Right lobe of liver (tissue), 6 donors: ENCODE measurements at regions not wholly inside any gene's neighbourhood (a gene's known extent, or its start where the extent isn't known, plus 50 kb on each side); places are given as distances from the start of the nearest gene placed in this dataset.

Source experiments
- ATAC-seq, 4 donors: fragments of 200-7000 bp; cut with Tn5 transposase; one replicate each; pipeline ENCODE4 v1.9.1; 2020; ENCODE audit warnings: mild to moderate bottlenecking in 4 of 4, moderate library complexity in 4 of 4
- DNase-seq, 3 donors: peaks; one replicate each; pipeline ENCODE4 v3.0.0-alpha.2; 2020
- H3K27ac ChIP-seq, 3 donors: fragments of 200-600 bp; one replicate each; pipeline ENCODE4 v1.8.0; 2022
- H3K27me3 ChIP-seq, 2 donors: fragments of 200-600 bp; one replicate each; pipeline ENCODE4 v1.8.0; 2022
- H3K36me3 ChIP-seq, 4 donors: fragments of 200-600 bp; sonication (generic) in 1 of 4; one replicate each; pipeline versions ENCODE4 v1.5.1 to v1.8.0; 2017 to 2022; ENCODE audit warnings: control low read depth in 1 of 4
- H3K4me1 ChIP-seq, 4 donors: fragments of 200-600 bp; sonication (generic) in 1 of 4; one replicate each; pipeline versions ENCODE4 v1.5.1 to v1.8.0; 2017 to 2022; ENCODE audit warnings: control low read depth in 1 of 4
- H3K4me3 ChIP-seq, 3 donors: fragments of 200-600 bp; one replicate each; pipeline ENCODE4 v1.8.0; 2022
- H3K9me3 ChIP-seq, 4 donors: fragments of 200-600 bp; sonication (generic) in 1 of 4; one replicate each; pipeline versions ENCODE4 v1.5.1 to v1.8.0; 2017 to 2022; ENCODE audit warnings: control low read depth in 1 of 4
- POLR2A ChIP-seq: fragments of 450-650 bp; IDR thresholded peaks from one replicate; pipeline ENCODE4 v1.6.1; 2017; ENCODE audit warnings: antibody characterized with exemption, mild to moderate bottlenecking
- WGBS: methylation state at CpG from one replicate; pipeline ENCODE4 v1.1.6; 2018; ENCODE audit warnings: low coverage, low lambda C conversion rate; ENCODE audit not compliant: insufficient coverage; ENCODE audit errors: missing lambda C conversion rate; 5-methylcytosine and 5-hydroxymethylcytosine counted together
- intact Hi-C, 2 donors: fragments of 100-400 bp; cut with DNase I; formaldehyde crosslinking; loops; one replicate each; pipeline versions ENCODE4 v1.11.2 to v1.14.1; 2022
- TF ChIP-seq, protein P1 (sequence below), 4 donors: fragments of 200-600 bp in 3 of 4; fragments of 450-650 bp in 1 of 4; IDR thresholded peaks; one replicate each; pipeline versions ENCODE4 v1.5.1 to v1.8.0; 2016 to 2022; ENCODE audit warnings: antibody characterized with exemption in 4 of 4, mild to moderate bottlenecking in 2 of 4
- donor health status: DM: no; HTN: yes; CAD: no.
- donor health status: DM: no; HTN: no; CAD: no.
- donor health status: DM: no; HTN: no; CAD: no.
- donor health status: DM: no; HTN: yes; CAD: no.
- donor health status: DM: no; HTN: yes; CAD: no.

- H3K27ac ChIP-seq = no peak overlapping the region
- DNase-seq (no peak), ATAC-seq (no peak)
- H3K4me3 ChIP-seq = no peak overlapping the region
- H3K4me1 ChIP-seq = no peaks in the 10 kb centered on the region
- TF ChIP-seq, protein P1, sequence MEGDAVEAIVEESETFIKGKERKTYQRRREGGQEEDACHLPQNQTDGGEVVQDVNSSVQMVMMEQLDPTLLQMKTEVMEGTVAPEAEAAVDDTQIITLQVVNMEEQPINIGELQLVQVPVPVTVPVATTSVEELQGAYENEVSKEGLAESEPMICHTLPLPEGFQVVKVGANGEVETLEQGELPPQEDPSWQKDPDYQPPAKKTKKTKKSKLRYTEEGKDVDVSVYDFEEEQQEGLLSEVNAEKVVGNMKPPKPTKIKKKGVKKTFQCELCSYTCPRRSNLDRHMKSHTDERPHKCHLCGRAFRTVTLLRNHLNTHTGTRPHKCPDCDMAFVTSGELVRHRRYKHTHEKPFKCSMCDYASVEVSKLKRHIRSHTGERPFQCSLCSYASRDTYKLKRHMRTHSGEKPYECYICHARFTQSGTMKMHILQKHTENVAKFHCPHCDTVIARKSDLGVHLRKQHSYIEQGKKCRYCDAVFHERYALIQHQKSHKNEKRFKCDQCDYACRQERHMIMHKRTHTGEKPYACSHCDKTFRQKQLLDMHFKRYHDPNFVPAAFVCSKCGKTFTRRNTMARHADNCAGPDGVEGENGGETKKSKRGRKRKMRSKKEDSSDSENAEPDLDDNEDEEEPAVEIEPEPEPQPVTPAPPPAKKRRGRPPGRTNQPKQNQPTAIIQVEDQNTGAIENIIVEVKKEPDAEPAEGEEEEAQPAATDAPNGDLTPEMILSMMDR (IDR thresholded peaks at IDR 0.05) = no peak
- no peak for TF ChIP-seq POLR2A
- H3K27me3 ChIP-seq = no peaks in the 10 kb centered on the region
- H3K9me3 ChIP-seq = no peaks in the 10 kb centered on the region
- intact Hi-C loops = no loop called here
- H3K36me3 ChIP-seq = no peaks in the 10 kb centered on the region
Measured at GRCh38 chr13:58160980-58161379, 529.4 kb downstream of the PCDH17 start.

DNA sequence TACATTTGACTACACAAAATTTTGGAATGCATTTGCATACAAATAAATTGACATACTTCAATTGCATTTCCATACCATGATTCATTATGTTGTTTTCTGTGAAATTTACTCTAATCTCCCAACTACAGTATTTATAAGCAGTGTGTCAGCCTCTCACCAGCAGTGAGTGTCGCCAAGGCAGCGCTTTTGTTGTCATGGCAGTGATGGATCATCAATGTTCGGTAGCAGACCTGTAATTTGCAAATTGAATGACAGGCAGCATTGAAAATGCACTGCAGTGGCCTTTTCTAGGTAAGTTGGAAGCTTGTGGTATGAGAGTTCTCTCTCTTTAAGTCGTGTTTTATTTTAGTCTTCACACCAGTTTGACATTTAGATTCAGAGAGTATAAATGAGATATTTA lies 534.1 kb downstream of the PCDH17 start:
- no peak for ATAC-seq
- no peaks in the 10 kb centered on the region for H3K36me3 ChIP-seq
- no peaks in the 10 kb centered on the region for H3K4me1 ChIP-seq
- no peak overlapping the region for H3K27ac ChIP-seq
- 54% methylated on average over 4 of the region's 4 CpGs for WGBS
- intact Hi-C loops = no loop called here
- H3K4me3 ChIP-seq = no peak overlapping the region
- TF ChIP-seq, protein P1 (IDR thresholded peaks at IDR 0.05) = no peak
- no peak for TF ChIP-seq POLR2A
- DNase-seq = no peak
- H3K9me3 ChIP-seq = no peaks in the 10 kb centered on the region
- no peaks in the 10 kb centered on the region for H3K27me3 ChIP-seq

DNA sequence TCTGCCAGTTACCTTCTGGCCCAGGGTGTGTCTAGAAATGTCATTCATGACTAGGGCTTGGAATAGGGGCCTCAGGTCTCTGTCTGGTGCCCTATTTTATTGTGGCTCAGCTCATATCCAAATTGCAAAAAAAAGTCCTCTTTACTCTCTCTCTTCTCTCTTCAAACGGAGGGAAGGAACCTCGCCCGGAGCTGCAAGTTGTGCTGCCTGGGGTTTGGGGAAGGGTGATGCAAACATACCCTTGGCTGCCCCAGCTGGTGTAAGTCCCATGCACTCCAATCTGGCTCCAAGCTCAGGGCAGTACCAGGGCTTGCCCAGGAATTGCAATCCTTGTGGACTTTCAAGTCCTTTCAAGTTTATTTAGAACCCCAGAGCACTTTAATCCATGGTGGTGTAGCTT lies 549.6 kb downstream of the PCDH17 start:
- DNase-seq (no peak), ATAC-seq (no peak)
- Histone ChIP-seq H3K27ac (no peak overlapping the region), H3K4me1 (no peaks in the 10 kb centered on the region), H3K9me3 (no peaks in the 10 kb centered on the region), H3K36me3 (no peaks in the 10 kb centered on the region), H3K27me3 (no peaks in the 10 kb centered on the region), H3K4me3 (no peak overlapping the region)
- intact Hi-C loops = no loop called here
- 81% methylated on average over 3 of the region's 3 CpGs for WGBS
- TF ChIP-seq, protein P1 (IDR thresholded peaks at IDR 0.05) = no peak
- TF ChIP-seq POLR2A = no peak

GRCh38 chr13:58187881-58188280 lies 556.3 kb downstream of the PCDH17 start:
- WGBS = 33% methylated on average over 4 of the region's 4 CpGs
- H3K9me3 ChIP-seq = no peaks in the 10 kb centered on the region
- DNase-seq (no peak), ATAC-seq (no peak)
- no peaks in the 10 kb centered on the region for H3K4me1 ChIP-seq
- no peak overlapping the region for H3K4me3 ChIP-seq
- H3K27ac ChIP-seq = no peak overlapping the region
- no peaks in the 10 kb centered on the region for H3K36me3 ChIP-seq
- TF ChIP-seq POLR2A = no peak
- TF ChIP-seq, protein P1 (IDR thresholded peaks at IDR 0.05) = no peak
- H3K27me3 ChIP-seq = no peaks in the 10 kb centered on the region
- intact Hi-C loops = no loop called here

DNA sequence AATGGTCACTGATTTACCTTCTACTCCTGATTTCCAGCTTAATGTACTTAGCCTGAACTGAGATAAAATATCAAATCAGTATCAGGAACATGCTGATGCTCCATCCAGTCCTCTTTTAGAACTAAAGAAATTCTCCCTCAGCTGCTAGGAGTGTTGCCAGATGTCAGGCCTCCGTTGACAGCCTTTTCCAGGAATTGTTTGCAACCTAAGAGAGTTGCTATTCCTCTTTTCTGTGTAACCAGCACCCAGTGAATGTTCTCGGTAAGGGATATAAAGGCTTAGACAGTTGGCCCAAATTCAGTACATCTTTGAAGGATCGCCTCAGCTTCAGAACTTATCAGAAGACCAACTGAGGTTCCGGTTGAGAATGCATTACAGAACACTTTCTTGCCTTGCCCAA lies 559.0 kb downstream of the PCDH17 start:
- no peaks in the 10 kb centered on the region for H3K9me3 ChIP-seq
- TF ChIP-seq POLR2A = no peak
- TF ChIP-seq, protein P1 (IDR thresholded peaks at IDR 0.05) = no peak
- no peak overlapping the region for H3K4me3 ChIP-seq
- intact Hi-C loops = no loop called here
- H3K4me1 ChIP-seq = no peaks in the 10 kb centered on the region
- H3K27ac ChIP-seq = no peak overlapping the region
- H3K27me3 ChIP-seq = no peaks in the 10 kb centered on the region
- DNase-seq (no peak), ATAC-seq (peak in 1 of 4 donors; percentile 27)
- no peaks in the 10 kb centered on the region for H3K36me3 ChIP-seq
- WGBS = 28% methylated on average over 4 of the region's 4 CpGs
